ENCODE measurements at regions not wholly inside any gene's neighbourhood (a gene's known extent, or its start where the extent isn't known, plus 50 kb on each side); places are given as distances from the start of the nearest gene placed in this dataset.
"Not testable (repeated sequence)": the region's sequence is repeated elsewhere in the genome, so short reads cannot be mapped to it uniquely, and the experiment has no call there.

DNA sequence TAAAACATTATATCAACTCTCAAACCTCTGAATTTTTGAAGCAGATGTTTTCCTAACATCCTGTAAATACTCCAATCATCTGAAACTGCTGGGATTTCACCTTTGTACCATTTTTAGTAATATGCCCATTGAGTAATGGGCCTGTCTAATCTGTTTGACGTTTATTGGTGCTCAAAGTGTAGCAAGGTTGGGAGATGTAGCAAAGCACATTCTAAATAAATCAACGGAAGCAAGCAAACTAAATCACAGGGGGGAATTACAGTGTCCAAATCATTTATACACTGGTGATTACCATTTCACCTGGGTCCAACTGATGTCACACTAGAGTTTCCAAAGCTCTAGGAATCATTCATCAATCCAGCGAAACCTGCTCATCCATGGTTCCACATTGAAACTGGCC is 518.7 kb upstream of the TBL1XR1 start:
- Histone ChIP-seq H3K27ac (no peak overlapping the region), H3K27me3 (no peaks in the 10 kb centered on the region), H3K4me1 (peaks cover 15 to 16% of the 10 kb centered on the region in 2 donors), H3K9me3 (no peaks in the 10 kb centered on the region), H3K36me3 (no peaks in the 10 kb centered on the region), H3K4me3 (no peak overlapping the region)
- intact Hi-C loops (cut with DNase I; ENCODE audit: low total_unique reads): no loop called here
- in situ Hi-C loops (cut with MboI; ENCODE audit: low sequenced_read_pairs in 4 of 4): no loop called here
- DNase-seq (no peak), ATAC-seq (no peak)
- TF ChIP-seq, protein P1, sequence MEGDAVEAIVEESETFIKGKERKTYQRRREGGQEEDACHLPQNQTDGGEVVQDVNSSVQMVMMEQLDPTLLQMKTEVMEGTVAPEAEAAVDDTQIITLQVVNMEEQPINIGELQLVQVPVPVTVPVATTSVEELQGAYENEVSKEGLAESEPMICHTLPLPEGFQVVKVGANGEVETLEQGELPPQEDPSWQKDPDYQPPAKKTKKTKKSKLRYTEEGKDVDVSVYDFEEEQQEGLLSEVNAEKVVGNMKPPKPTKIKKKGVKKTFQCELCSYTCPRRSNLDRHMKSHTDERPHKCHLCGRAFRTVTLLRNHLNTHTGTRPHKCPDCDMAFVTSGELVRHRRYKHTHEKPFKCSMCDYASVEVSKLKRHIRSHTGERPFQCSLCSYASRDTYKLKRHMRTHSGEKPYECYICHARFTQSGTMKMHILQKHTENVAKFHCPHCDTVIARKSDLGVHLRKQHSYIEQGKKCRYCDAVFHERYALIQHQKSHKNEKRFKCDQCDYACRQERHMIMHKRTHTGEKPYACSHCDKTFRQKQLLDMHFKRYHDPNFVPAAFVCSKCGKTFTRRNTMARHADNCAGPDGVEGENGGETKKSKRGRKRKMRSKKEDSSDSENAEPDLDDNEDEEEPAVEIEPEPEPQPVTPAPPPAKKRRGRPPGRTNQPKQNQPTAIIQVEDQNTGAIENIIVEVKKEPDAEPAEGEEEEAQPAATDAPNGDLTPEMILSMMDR (IDR thresholded peaks at IDR 0.05 in 4 of 5, conservative IDR thresholded peaks at IDR 0.05 in 1 of 5): no peak
- no peak for TF ChIP-seq POLR2A (IDR thresholded peaks at IDR 0.05)

DNA sequence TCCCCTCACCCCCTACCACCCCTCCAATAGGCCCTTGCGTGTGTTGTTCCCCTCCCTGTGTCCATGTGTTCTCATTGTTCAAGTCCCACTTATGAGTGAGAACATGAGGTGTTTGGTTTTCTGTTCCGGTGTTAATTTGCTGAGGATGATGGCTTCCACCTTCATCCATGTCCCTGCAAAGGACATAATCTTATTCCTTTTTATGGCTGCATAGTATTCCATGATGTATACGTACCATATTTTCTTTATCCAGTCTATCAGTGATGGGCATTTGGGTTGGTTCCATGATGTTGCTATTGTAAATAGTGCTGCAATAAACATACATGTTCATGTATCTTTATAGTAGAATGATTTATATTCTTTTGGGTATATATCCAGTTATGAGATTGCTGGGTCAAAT is 523.6 kb upstream of the TBL1XR1 start:
- H3K4me1 ChIP-seq: peaks cover 42 to 44% of the 10 kb centered on the region in 2 donors
- H3K27ac ChIP-seq; H3K27me3 ChIP-seq; H3K36me3 ChIP-seq; H3K4me3 ChIP-seq; DNase-seq; in situ Hi-C loops (cut with MboI; ENCODE audit: low sequenced_read_pairs in 4 of 4); ATAC-seq; H3K9me3 ChIP-seq: not testable (repeated sequence)
- intact Hi-C loops (cut with DNase I; ENCODE audit: low total_unique reads): loop anchor here (5.0 kb wide), 1 partner anchor 364 kb away; no protein-coding TSS in a partner anchor

DNA sequence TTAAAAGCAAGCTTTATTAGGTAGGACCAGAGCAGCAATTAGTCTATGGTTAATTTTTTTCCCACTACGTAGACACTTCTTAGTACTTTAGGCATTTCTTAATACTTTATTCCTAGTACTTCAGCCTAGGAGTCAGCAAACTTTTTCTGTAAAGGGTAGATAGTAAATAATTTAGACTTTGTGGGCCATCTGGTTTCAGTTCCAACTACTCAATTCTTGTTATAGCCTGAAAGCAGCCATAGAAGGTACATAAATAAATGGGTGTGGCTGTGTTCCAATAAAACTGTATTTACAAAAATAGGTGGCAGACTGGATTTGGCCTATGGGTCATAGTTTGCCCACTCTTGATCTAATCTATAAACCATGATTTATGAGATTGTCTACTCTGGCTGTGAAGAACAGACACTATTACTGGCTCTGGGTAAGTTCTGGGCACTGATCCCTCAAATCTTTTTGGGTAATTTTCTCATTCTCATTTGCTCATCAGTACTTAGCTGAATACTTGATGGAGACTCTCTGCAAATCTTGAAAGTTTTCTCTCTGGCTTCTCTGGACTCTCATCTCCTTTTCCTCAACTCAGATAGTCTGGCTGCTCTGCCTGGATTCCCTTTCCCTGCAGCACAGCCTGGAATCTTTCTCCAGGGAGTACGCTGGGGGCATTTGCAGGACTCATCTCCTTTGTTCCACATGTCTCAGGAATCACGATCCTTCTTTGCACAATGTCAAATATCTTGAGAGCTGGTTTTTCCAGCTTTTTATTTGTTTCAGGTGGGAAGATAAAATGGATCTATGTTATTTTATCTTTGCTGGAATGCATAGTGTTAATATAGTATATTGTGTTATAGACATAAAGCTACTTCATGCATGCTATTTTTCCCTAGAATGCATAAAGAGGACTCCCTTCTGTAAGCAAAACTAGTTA is 524.8 kb upstream of the TBL1XR1 start:
- no peak for ATAC-seq
- intact Hi-C loops (cut with DNase I; ENCODE audit: low total_unique reads) (loop anchor here (1.0 to 5.0 kb wide), 2 partner anchors 126 to 365 kb away; no protein-coding TSS in a partner anchor), in situ Hi-C loops (cut with MboI; ENCODE audit: low sequenced_read_pairs in 4 of 4) (no loop called here)
- DNase-seq: no peak
- no peak for TF ChIP-seq POLR2A (IDR thresholded peaks at IDR 0.05)
- TF ChIP-seq, protein P1 (IDR thresholded peaks at IDR 0.05 in 4 of 5, conservative IDR thresholded peaks at IDR 0.05 in 1 of 5): no peak
- Histone ChIP-seq H3K27ac (peak overlapping the region; percentile 84 to 87 (median 86)), H3K4me1 (peaks cover 46 to 50% of the 10 kb centered on the region in 2 donors), H3K36me3 (no peaks in the 10 kb centered on the region), H3K9me3 (no peaks in the 10 kb centered on the region), H3K27me3 (no peaks in the 10 kb centered on the region), H3K4me3 (no peak overlapping the region)

DNA sequence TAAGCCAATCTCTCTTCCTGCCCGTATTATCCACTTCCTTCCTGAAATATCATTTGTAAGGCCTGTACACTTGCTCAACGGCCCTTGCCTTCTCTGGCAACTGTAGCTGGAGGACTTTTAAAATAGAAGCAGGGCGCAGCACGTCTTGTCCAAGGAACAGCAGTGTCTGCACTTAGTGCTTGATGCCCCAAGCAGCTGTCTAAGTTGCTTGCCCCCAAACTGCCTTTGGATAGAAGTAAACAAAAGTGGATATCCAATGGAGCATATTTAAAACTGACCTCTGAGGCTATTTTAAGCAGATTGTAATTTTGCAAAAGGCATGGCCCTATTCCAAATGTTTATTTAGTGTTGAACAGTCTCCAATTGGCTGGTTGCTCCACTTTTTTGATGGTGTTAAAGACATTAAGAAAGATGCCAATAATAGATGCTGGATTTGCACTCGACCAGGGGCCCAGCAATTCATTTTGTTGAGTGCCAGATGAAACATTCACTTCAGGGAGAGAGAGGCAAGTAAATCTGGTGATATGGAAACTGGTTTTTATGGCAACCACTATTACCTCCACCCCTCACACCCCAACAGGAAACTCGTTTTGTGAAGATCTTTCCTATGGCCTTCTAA is 526.8 kb upstream of the TBL1XR1 start:
- peaks cover 46 to 60% of the 10 kb centered on the region in 2 donors for H3K4me1 ChIP-seq
- intact Hi-C loops (cut with DNase I; ENCODE audit: low total_unique reads): loop anchor here (2.0 to 5.0 kb wide), 3 partner anchors 107 to 527 kb away; partner anchors contain the start of gene TBL1XR1
- H3K9me3 ChIP-seq: no peaks in the 10 kb centered on the region
- H3K36me3 ChIP-seq: no peaks in the 10 kb centered on the region
- TF ChIP-seq POLR2A (IDR thresholded peaks at IDR 0.05): peak in 1 of 2 donors; percentile 59
- TF ChIP-seq, protein P1 (IDR thresholded peaks at IDR 0.05 in 4 of 5, conservative IDR thresholded peaks at IDR 0.05 in 1 of 5): no peak
- H3K27me3 ChIP-seq: no peaks in the 10 kb centered on the region
- DNase-seq (peak; percentile 94), ATAC-seq (peak; percentile 93 to 97)
- in situ Hi-C loops (cut with MboI; ENCODE audit: low sequenced_read_pairs in 4 of 4): no loop called here
- H3K4me3 ChIP-seq: no peak overlapping the region
- H3K27ac ChIP-seq: peak overlapping the region; percentile 84 to 87 (median 86)

DNA sequence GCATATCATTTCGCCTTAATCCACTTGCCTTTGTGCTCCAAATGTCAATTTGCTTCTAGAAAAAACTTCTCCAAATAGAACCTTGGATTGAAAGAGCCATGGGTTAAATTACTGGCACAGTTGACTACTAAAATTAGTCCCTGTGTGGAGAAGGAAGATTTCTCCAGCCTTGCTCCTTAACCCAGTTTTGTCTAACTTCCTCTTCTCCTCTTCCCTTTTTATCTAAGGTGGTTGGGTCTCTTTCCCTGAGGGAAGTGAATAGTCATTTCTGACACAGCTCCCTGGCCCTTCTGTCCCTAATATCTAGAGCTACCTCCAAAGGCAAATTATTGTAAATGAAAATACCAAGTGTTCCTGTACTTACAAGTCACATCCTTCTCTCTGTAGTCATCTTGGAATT is 527.9 kb upstream of the TBL1XR1 start:
- intact Hi-C loops (cut with DNase I; ENCODE audit: low total_unique reads): loop anchor here (2.0 to 5.0 kb wide), 3 partner anchors 106 to 773 kb away; partner anchors contain the start of gene TBL1XR1
- Histone ChIP-seq H3K4me3 (no peak overlapping the region), H3K36me3 (no peaks in the 10 kb centered on the region), H3K9me3 (no peaks in the 10 kb centered on the region), H3K4me1 (peaks cover 46 to 60% of the 10 kb centered on the region in 2 donors), H3K27me3 (no peaks in the 10 kb centered on the region), H3K27ac (peak overlapping the region; percentile 84 to 87 (median 86))
- DNase-seq: no peak
- TF ChIP-seq, protein P1 (IDR thresholded peaks at IDR 0.05 in 4 of 5, conservative IDR thresholded peaks at IDR 0.05 in 1 of 5): no peak
- no peak for TF ChIP-seq POLR2A (IDR thresholded peaks at IDR 0.05)
- in situ Hi-C loops (cut with MboI; ENCODE audit: low sequenced_read_pairs in 4 of 4): no loop called here
- ATAC-seq: no peak
